MG63 (cell line): ENCODE measurements at regions not wholly inside any gene's neighbourhood (a gene's known extent, or its start where the extent isn't known, plus 50 kb on each side); places are given as distances from the start of the nearest gene placed in this dataset.

Experiments used
- DNase-seq: peaks from one replicate; pipeline ENCODE4 v3.0.0-alpha.2; 2020
- H3K27me3 ChIP-seq: fragments of 250-450 bp; sonication (Bioruptor Pico); 2 replicates; pipeline ENCODE4 v1.5.1; 2020; ENCODE audit warnings: mild to moderate bottlenecking, moderate library complexity
- H3K36me3 ChIP-seq: fragments of 250-450 bp; sonication (Bioruptor Pico); 2 replicates; pipeline ENCODE4 v1.5.1; 2020; ENCODE audit warnings: mild to moderate bottlenecking, moderate library complexity
- H3K4me3 ChIP-seq: fragments of 250-450 bp; sonication (Bioruptor Pico); 2 replicates; pipeline ENCODE4 v1.5.1; 2020; ENCODE audit warnings: mild to moderate bottlenecking, moderate library complexity
- H3K9me3 ChIP-seq: fragments of 250-450 bp; sonication (Bioruptor Pico); 2 replicates; pipeline ENCODE4 v1.5.1; 2020; ENCODE audit warnings: mild to moderate bottlenecking, moderate library complexity

GRCh38 chr21:41594268-41594667, 86.3 kb upstream of the TMPRSS2 start:
- Histone ChIP-seq H3K27me3 (0 out of 2 replicates have a peak, but pooled peaks cover 2% of the 10 kb centered on the region), H3K9me3 (no peaks in the 10 kb centered on the region), H3K36me3 (no peaks in the 10 kb centered on the region), H3K4me3 (no peak overlapping the region)
- DNase-seq = no peak

- Histone ChIP-seq H3K36me3 (no peaks in the 10 kb centered on the region), H3K27me3 (0 out of 2 replicates have a peak, but pooled peaks cover 2% of the 10 kb centered on the region), H3K9me3 (no peaks in the 10 kb centered on the region), H3K4me3 (no peak overlapping the region)
- DNase-seq = no peak
Measured at GRCh38 chr21:41593760-41594138, 85.8 kb upstream of the TMPRSS2 start.

GRCh38 chr21:41593051-41593759, 85.2 kb upstream of the TMPRSS2 start:
- no peaks in the 10 kb centered on the region for H3K36me3 ChIP-seq
- no peak for DNase-seq
- H3K4me3 ChIP-seq = no peak overlapping the region
- H3K27me3 ChIP-seq = 0 out of 2 replicates have a peak, but pooled peaks cover 2% of the 10 kb centered on the region
- H3K9me3 ChIP-seq = no peaks in the 10 kb centered on the region

GRCh38 chr21:41589620-41590175, 81.7 kb upstream of the TMPRSS2 start:
- no peak overlapping the region for H3K4me3 ChIP-seq
- H3K36me3 ChIP-seq = no peaks in the 10 kb centered on the region
- no peaks in the 10 kb centered on the region for H3K9me3 ChIP-seq
- H3K27me3 ChIP-seq = 0 out of 2 replicates have a peak, but pooled peaks cover 2% of the 10 kb centered on the region
- DNase-seq = no peak

- no peak for DNase-seq
- Histone ChIP-seq H3K36me3 (no peaks in the 10 kb centered on the region), H3K9me3 (no peaks in the 10 kb centered on the region), H3K4me3 (no peak overlapping the region), H3K27me3 (0 out of 2 replicates have a peak, but pooled peaks cover 2% of the 10 kb centered on the region)
Measured at GRCh38 chr21:41589131-41589530, 81.2 kb upstream of the TMPRSS2 start.

- Histone ChIP-seq H3K9me3 (no peaks in the 10 kb centered on the region), H3K27me3 (no peaks in the 10 kb centered on the region), H3K36me3 (no peaks in the 10 kb centered on the region), H3K4me3 (no peak overlapping the region)
- DNase-seq = no peak
Measured at GRCh38 chr21:41585199-41585994, 77.4 kb upstream of the TMPRSS2 start.

GRCh38 chr21:41584603-41585176, 76.7 kb upstream of the TMPRSS2 start:
- Histone ChIP-seq H3K36me3 (no peaks in the 10 kb centered on the region), H3K9me3 (no peaks in the 10 kb centered on the region), H3K27me3 (no peaks in the 10 kb centered on the region), H3K4me3 (no peak overlapping the region)
- DNase-seq = no peak

GRCh38 chr21:41583274-41583790, 75.4 kb upstream of the TMPRSS2 start:
- no peak for DNase-seq
- no peaks in the 10 kb centered on the region for H3K27me3 ChIP-seq

GRCh38 chr21:41582866-41583265, 74.9 kb upstream of the TMPRSS2 start:
- Histone ChIP-seq H3K36me3 (no peaks in the 10 kb centered on the region), H3K27me3 (no peaks in the 10 kb centered on the region), H3K9me3 (peaks cover 5% of the 10 kb centered on the region), H3K4me3 (no peak overlapping the region)
- no peak for DNase-seq

More at GRCh38 chr21:41583274-41583790, 75.4 kb upstream of the TMPRSS2 start:
- Histone ChIP-seq H3K9me3 (peaks cover 2% of the 10 kb centered on the region; the same call in 1 of the 2 replicates), H3K36me3 (no peaks in the 10 kb centered on the region), H3K4me3 (no peak overlapping the region)

- H3K27me3 ChIP-seq = no peaks in the 10 kb centered on the region
- peaks cover 9% of the 10 kb centered on the region for H3K9me3 ChIP-seq
- no peak for DNase-seq
- H3K4me3 ChIP-seq = no peak overlapping the region
- H3K36me3 ChIP-seq = no peaks in the 10 kb centered on the region
Measured at GRCh38 chr21:41582298-41582840, 74.4 kb upstream of the TMPRSS2 start.

- no peak for DNase-seq
- H3K4me3 ChIP-seq = no peak overlapping the region
- H3K9me3 ChIP-seq = peaks cover 12% of the 10 kb centered on the region
- no peaks in the 10 kb centered on the region for H3K36me3 ChIP-seq
- H3K27me3 ChIP-seq = no peaks in the 10 kb centered on the region
Measured at GRCh38 chr21:41581592-41582228, 73.8 kb upstream of the TMPRSS2 start.

GRCh38 chr21:41580758-41581554, 73.0 kb upstream of the TMPRSS2 start:
- DNase-seq = no peak
- H3K9me3 ChIP-seq = peaks cover 12% of the 10 kb centered on the region
- H3K4me3 ChIP-seq = no peak overlapping the region
- no peaks in the 10 kb centered on the region for H3K36me3 ChIP-seq
- no peaks in the 10 kb centered on the region for H3K27me3 ChIP-seq

GRCh38 chr21:41579692-41580091, 71.7 kb upstream of the TMPRSS2 start:
- Histone ChIP-seq H3K9me3 (peaks cover 16% of the 10 kb centered on the region), H3K36me3 (no peaks in the 10 kb centered on the region), H3K27me3 (no peaks in the 10 kb centered on the region), H3K4me3 (no peak overlapping the region)
- no peak for DNase-seq

GRCh38 chr21:41578716-41579115, 70.8 kb upstream of the TMPRSS2 start:
- no peak overlapping the region for H3K4me3 ChIP-seq
- no peaks in the 10 kb centered on the region for H3K36me3 ChIP-seq
- no peaks in the 10 kb centered on the region for H3K27me3 ChIP-seq
- DNase-seq = no peak
- H3K9me3 ChIP-seq = peaks cover 20% of the 10 kb centered on the region

- Histone ChIP-seq H3K27me3 (no peaks in the 10 kb centered on the region), H3K36me3 (no peaks in the 10 kb centered on the region), H3K9me3 (peaks cover 20% of the 10 kb centered on the region), H3K4me3 (no peak overlapping the region)
- no peak for DNase-seq
Measured at GRCh38 chr21:41578083-41578482, 70.1 kb upstream of the TMPRSS2 start.
